ENCODE measurements at regions not wholly inside any gene's neighbourhood (a gene's known extent, or its start where the extent isn't known, plus 50 kb on each side); places are given as distances from the start of the nearest gene placed in this dataset.

GRCh38 chr11:29553990-29554389 is 462.8 kb downstream of the KCNA4 start:
- no peaks in the 10 kb centered on the region for H4K20me1 ChIP-seq (ENCODE audit: insufficient read depth, low read length, poor library complexity, severe bottlenecking)
- H3K4me3 ChIP-seq (ENCODE audit: low read length, poor library complexity, severe bottlenecking) = no peak overlapping the region
- H3K9me3 ChIP-seq (ENCODE audit: insufficient read depth, low read depth, low read length) = no peaks in the 10 kb centered on the region
- H2AFZ ChIP-seq (ENCODE audit: low read length) = no peak overlapping the region
- H3K4me2 ChIP-seq (ENCODE audit: low read depth, low read length, poor library complexity, severe bottlenecking) = no peak overlapping the region
- H3K27me3 ChIP-seq (ENCODE audit: insufficient read depth, low read length, poor library complexity, severe bottlenecking) = no peaks in the 10 kb centered on the region
- H3K79me2 ChIP-seq (ENCODE audit: insufficient read depth, low read length) = no peaks in the 10 kb centered on the region
- no peaks in the 10 kb centered on the region for H3K9me2 ChIP-seq (replicated peaks; ENCODE audit: low read depth, low read length)
- no peaks in the 10 kb centered on the region for H3K36me3 ChIP-seq (ENCODE audit: insufficient read depth, low read length)
- TF ChIP-seq, protein P1, sequence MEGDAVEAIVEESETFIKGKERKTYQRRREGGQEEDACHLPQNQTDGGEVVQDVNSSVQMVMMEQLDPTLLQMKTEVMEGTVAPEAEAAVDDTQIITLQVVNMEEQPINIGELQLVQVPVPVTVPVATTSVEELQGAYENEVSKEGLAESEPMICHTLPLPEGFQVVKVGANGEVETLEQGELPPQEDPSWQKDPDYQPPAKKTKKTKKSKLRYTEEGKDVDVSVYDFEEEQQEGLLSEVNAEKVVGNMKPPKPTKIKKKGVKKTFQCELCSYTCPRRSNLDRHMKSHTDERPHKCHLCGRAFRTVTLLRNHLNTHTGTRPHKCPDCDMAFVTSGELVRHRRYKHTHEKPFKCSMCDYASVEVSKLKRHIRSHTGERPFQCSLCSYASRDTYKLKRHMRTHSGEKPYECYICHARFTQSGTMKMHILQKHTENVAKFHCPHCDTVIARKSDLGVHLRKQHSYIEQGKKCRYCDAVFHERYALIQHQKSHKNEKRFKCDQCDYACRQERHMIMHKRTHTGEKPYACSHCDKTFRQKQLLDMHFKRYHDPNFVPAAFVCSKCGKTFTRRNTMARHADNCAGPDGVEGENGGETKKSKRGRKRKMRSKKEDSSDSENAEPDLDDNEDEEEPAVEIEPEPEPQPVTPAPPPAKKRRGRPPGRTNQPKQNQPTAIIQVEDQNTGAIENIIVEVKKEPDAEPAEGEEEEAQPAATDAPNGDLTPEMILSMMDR (conservative IDR thresholded peaks at IDR 0.05; ENCODE audit: low read length) = no peak
- TF ChIP-seq EZH2phosphoT487 (IDR thresholded peaks at IDR 0.05; ENCODE audit: borderline replicate concordance) = no peak
- H3K9ac ChIP-seq (ENCODE audit: low read depth, low read length, poor library complexity, severe bottlenecking) = no peak overlapping the region
- H3F3A ChIP-seq (ENCODE audit: low read depth) = no peaks in the 10 kb centered on the region
- H3K4me1 ChIP-seq (ENCODE audit: insufficient read depth, low read length, poor library complexity, severe bottlenecking) = no peaks in the 10 kb centered on the region

DNA sequence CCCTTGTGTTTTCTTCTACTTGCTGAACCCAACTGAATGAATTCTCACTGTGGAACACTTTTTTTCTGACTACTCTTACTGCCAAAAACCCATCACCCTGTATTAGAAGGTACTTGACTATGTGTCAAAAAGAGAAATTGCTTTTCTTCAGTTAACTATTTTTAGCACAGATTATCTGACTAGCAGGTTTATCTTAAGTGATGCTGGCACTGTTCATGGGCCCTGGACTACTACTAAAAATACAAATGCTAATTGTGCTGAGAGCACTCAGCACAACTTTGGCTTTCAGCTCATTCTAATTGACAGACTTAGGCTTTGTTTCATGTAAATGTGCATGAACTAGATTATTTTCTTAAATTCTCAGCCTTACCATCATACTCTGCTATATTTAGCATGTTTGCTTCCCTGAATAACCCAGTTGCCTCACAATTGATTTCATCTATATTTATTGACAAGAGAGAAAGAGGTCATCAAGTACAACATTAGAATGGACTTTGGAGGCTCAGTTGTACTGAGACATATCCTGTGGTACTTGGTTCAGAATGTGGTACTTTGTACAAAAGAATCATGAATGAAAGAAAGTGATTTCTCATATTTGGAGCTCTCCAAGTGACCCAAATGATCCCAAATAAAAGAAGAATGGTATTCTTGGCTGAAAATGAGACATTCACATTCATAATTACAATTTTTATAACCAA is 478.3 kb downstream of the KCNA4 start:
- H3K4me2 ChIP-seq (ENCODE audit: low read depth, low read length, poor library complexity, severe bottlenecking) = no peak overlapping the region
- no peaks in the 10 kb centered on the region for H3K4me1 ChIP-seq (ENCODE audit: insufficient read depth, low read length, poor library complexity, severe bottlenecking)
- no peak overlapping the region for H3K4me3 ChIP-seq (ENCODE audit: low read length, poor library complexity, severe bottlenecking)
- TF ChIP-seq, protein P1 (conservative IDR thresholded peaks at IDR 0.05; ENCODE audit: low read length) = no peak
- TF ChIP-seq EZH2phosphoT487 (IDR thresholded peaks at IDR 0.05; ENCODE audit: borderline replicate concordance) = no peak
- H3K9ac ChIP-seq (ENCODE audit: low read depth, low read length, poor library complexity, severe bottlenecking) = no peak overlapping the region
- H3K27me3 ChIP-seq (ENCODE audit: insufficient read depth, low read length, poor library complexity, severe bottlenecking) = no peaks in the 10 kb centered on the region
- H4K20me1 ChIP-seq (ENCODE audit: insufficient read depth, low read length, poor library complexity, severe bottlenecking) = no peaks in the 10 kb centered on the region
- no peak overlapping the region for H2AFZ ChIP-seq (ENCODE audit: low read length)
- H3K79me2 ChIP-seq (ENCODE audit: insufficient read depth, low read length) = no peaks in the 10 kb centered on the region
- H3F3A ChIP-seq (ENCODE audit: low read depth) = no peaks in the 10 kb centered on the region
- no peaks in the 10 kb centered on the region for H3K36me3 ChIP-seq (ENCODE audit: insufficient read depth, low read length)
- 0 out of 2 replicates have a peak, but pooled peaks cover 4% of the 10 kb centered on the region for H3K9me2 ChIP-seq (replicated peaks; ENCODE audit: low read depth, low read length)
- H3K9me3 ChIP-seq (ENCODE audit: insufficient read depth, low read depth, low read length) = no peaks in the 10 kb centered on the region

GRCh38 chr11:29534836-29535235 is 482.0 kb downstream of the KCNA4 start:
- H3K79me2 ChIP-seq (ENCODE audit: insufficient read depth, low read length) = no peaks in the 10 kb centered on the region
- no peak for TF ChIP-seq EZH2phosphoT487 (IDR thresholded peaks at IDR 0.05; ENCODE audit: borderline replicate concordance)
- TF ChIP-seq, protein P1 (conservative IDR thresholded peaks at IDR 0.05; ENCODE audit: low read length) = no peak
- H3K4me2 ChIP-seq (ENCODE audit: low read depth, low read length, poor library complexity, severe bottlenecking) = no peak overlapping the region
- 0 out of 2 replicates have a peak, but pooled peaks cover 2% of the 10 kb centered on the region for H3K9me2 ChIP-seq (replicated peaks; ENCODE audit: low read depth, low read length)
- no peak overlapping the region for H3K9ac ChIP-seq (ENCODE audit: low read depth, low read length, poor library complexity, severe bottlenecking)
- no peaks in the 10 kb centered on the region for H3K36me3 ChIP-seq (ENCODE audit: insufficient read depth, low read length)
- no peaks in the 10 kb centered on the region for H4K20me1 ChIP-seq (ENCODE audit: insufficient read depth, low read length, poor library complexity, severe bottlenecking)
- no peaks in the 10 kb centered on the region for H3K4me1 ChIP-seq (ENCODE audit: insufficient read depth, low read length, poor library complexity, severe bottlenecking)
- H3F3A ChIP-seq (ENCODE audit: low read depth) = no peaks in the 10 kb centered on the region
- no peak overlapping the region for H3K4me3 ChIP-seq (ENCODE audit: low read length, poor library complexity, severe bottlenecking)
- H3K9me3 ChIP-seq (ENCODE audit: insufficient read depth, low read depth, low read length) = no peaks in the 10 kb centered on the region
- H2AFZ ChIP-seq (ENCODE audit: low read length) = no peak overlapping the region
- no peaks in the 10 kb centered on the region for H3K27me3 ChIP-seq (ENCODE audit: insufficient read depth, low read length, poor library complexity, severe bottlenecking)

Measured in Loucy (cell line).